HCT116 (cell line): ENCODE measurements at regions not wholly inside any gene's neighbourhood (a gene's known extent, or its start where the extent isn't known, plus 50 kb on each side); places are given as distances from the start of the nearest gene placed in this dataset.
"Not testable (repeated sequence)": the region's sequence is repeated elsewhere in the genome, so short reads cannot be mapped to it uniquely, and the experiment has no call there.

ENCODE experiments used
- ATAC-seq: fragments of 200-7000 bp; cut with Tn5 transposase; 2 replicates; pipeline ENCODE4 v1.9.1; 2020; ENCODE audit warnings: mild to moderate bottlenecking, moderate library complexity
- BruUV-seq: library from RNA; stranded (reverse); fragments of 400-500 nt; replicated peaks from 2 replicates; lab custom pipeline; 2021; lab: Mats Ljungman, UMichigan
- CTCF ChIA-PET: fragments of 300-600 bp; sonication (Branson Sonifier 250); formaldehyde crosslinking; loops from one replicate; lab custom pipeline; 2021; ENCODE audit warnings: antibody characterized with exemption; lab: Charles Lee
- POLR2A ChIA-PET: fragments of 300-600, 350-600 bp; sonication (Branson Sonifier 250); formaldehyde crosslinking; loops from one replicate; lab custom pipeline; 2021; ENCODE audit warnings: antibody characterized with exemption; lab: Charles Lee
- RAD21 ChIA-PET, 2 experiments: fragments of 300-600 bp; sonication (Branson Sonifier 250); formaldehyde crosslinking; loops; one replicate each; lab custom pipeline; 2023; ENCODE audit warnings: low total read pairs in 2 of 2; ENCODE audit not compliant: uncharacterized antibody in 2 of 2, unreplicated experiment in 2 of 2, low non-redundant PET in 1 of 2; lab: Charles Lee
- DNase-seq: peaks from one replicate; pipeline ENCODE4 v3.0.0-alpha.2; 2010; ENCODE audit warnings: low read depth, low spot score
- H2AFZ ChIP-seq: fragments of 200-600 bp; shearing (Covaris generic), sonication (generic); 2 replicates; pipeline ENCODE4 v1.6.1; 2017; ENCODE audit warnings: low read depth, mixed run types, mixed read lengths, antibody characterized with exemption, low read length; ENCODE audit not compliant: poor library complexity, severe bottlenecking
- H3K27ac ChIP-seq: 2 replicates; pipeline ENCODE4 v1.5.1; 2012; ENCODE audit warnings: low read depth, low read length
- H3K27me3 ChIP-seq: fragments of 200-600 bp; sonication (generic); 2 replicates; pipeline ENCODE4 v1.6.1; 2016; ENCODE audit warnings: mixed run types, low read length, mixed read lengths; ENCODE audit not compliant: insufficient read depth
- H3K36me3 ChIP-seq, 2 experiments: fragments of 200-500 bp in 1 of 2; fragments of 200-600 bp in 1 of 2; sonication (Bioruptor generic) in 1 of 2; sonication (generic) in 1 of 2; 2 replicates each; pipeline versions ENCODE4 v1.5.1 to v1.6.1; 2014 to 2016; ENCODE audit warnings: low read length in 2 of 2, inconsistent platforms in 1 of 2, mixed read lengths in 1 of 2, mixed run types in 1 of 2; ENCODE audit not compliant: insufficient read depth in 2 of 2, control insufficient read depth in 1 of 2
- H3K4me1 ChIP-seq, 2 experiments: fragments of 200-600 bp in 1 of 2; sonication (generic) in 1 of 2; 2 replicates each; pipeline versions ENCODE4 v1.5.1 to v1.6.1; 2012 to 2017; ENCODE audit warnings: low read length in 2 of 2, inconsistent platforms in 1 of 2, mild to moderate bottlenecking in 1 of 2, mixed read lengths in 1 of 2, mixed run types in 1 of 2, moderate library complexity in 1 of 2; ENCODE audit not compliant: insufficient read depth in 2 of 2, control insufficient read depth in 1 of 2
- H3K4me2 ChIP-seq: fragments of 200-600 bp; sonication (generic); 2 replicates; pipeline ENCODE4 v1.6.1; 2017; ENCODE audit warnings: mixed run types, low read length, mixed read lengths
- H3K4me3 ChIP-seq, 2 experiments: fragments of 200-600 bp in 1 of 2; sonication (generic) in 1 of 2; replicated peaks in 1 of 2; 2 replicates each; pipeline ENCODE4 v1.5.1; 2011 to 2016; ENCODE audit warnings: low read length in 2 of 2, control low read depth in 1 of 2, low read depth in 1 of 2, mild to moderate bottlenecking in 1 of 2, mixed read lengths in 1 of 2, mixed run types in 1 of 2
- H3K79me2 ChIP-seq: fragments of 200-600 bp; sonication (generic); 2 replicates; pipeline ENCODE4 v1.6.1; 2017; ENCODE audit warnings: mild to moderate bottlenecking, mixed run types, low read length, moderate library complexity, mixed read lengths; ENCODE audit not compliant: insufficient read depth
- H3K9ac ChIP-seq: fragments of 200-600 bp; sonication (generic); 2 replicates; pipeline ENCODE4 v1.6.1; 2016; ENCODE audit warnings: low read length, mixed read lengths
- H3K9me2 ChIP-seq: fragments of 200-600 bp; sonication (generic), shearing (Covaris generic); 2 replicates; pipeline ENCODE4 v1.6.1; 2017; ENCODE audit warnings: mixed run types, mild to moderate bottlenecking, moderate library complexity; ENCODE audit not compliant: insufficient read depth
- H3K9me3 ChIP-seq, 2 experiments: fragments of 200-500 bp in 1 of 2; fragments of 200-600 bp in 1 of 2; sonication (Bioruptor generic) in 1 of 2; sonication (generic) in 1 of 2; 2 replicates each; pipeline ENCODE4 v1.6.1; 2014 to 2017; ENCODE audit warnings: low read length in 2 of 2, mixed read lengths in 2 of 2, inconsistent platforms in 1 of 2, low read depth in 1 of 2, mild to moderate bottlenecking in 1 of 2, mixed run types in 1 of 2, moderate library complexity in 1 of 2; ENCODE audit not compliant: control insufficient read depth in 1 of 2, insufficient read depth in 1 of 2
- H4K20me1 ChIP-seq: fragments of 200-600 bp; sonication (generic), shearing (Covaris generic); 2 replicates; pipeline ENCODE4 v1.6.1; 2017; ENCODE audit warnings: mixed run types, mild to moderate bottlenecking, moderate library complexity; ENCODE audit not compliant: insufficient read depth
- JUND ChIP-seq: IDR thresholded peaks from 2 replicates; pipeline ENCODE4 v1.6.1; 2012
- intact Hi-C: fragments of 100-400 bp; cut with micrococcal nuclease; formaldehyde crosslinking; loops from 2 replicates; pipeline ENCODE4 v1.10.0; 2022
- TF ChIP-seq, protein P1 (sequence below): IDR thresholded peaks from 2 replicates; pipeline ENCODE4 v1.6.1; 2011; ENCODE audit warnings: mild to moderate bottlenecking, low read length, moderate library complexity; ENCODE audit not compliant: insufficient replicate concordance; ENCODE audit errors: extremely low read depth
- TF ChIP-seq, protein P2 (sequence below): IDR thresholded peaks from 2 replicates; pipeline ENCODE4 v1.6.1; 2012

DNA sequence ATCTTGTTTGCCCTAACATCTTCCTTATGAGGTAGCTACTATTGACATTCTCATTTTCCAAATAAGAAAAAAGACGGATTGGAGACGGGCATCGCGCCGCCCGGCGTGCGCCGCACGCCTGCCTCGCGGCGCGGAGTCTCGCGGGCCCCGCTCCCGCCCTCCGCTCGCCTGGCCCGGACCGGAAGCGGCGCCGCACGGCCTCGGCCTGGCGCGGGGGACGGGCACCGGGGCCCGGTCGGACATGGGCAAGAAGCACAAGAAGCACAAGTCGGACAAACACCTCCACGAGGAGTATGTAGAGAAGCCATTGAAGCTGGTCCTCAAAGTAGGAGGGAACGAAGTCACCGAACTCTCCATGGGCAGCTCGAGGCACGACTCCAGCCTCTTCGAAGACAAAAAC is 112.0 kb downstream of the IL12A start:
- H2AFZ ChIP-seq = no peak overlapping the region
- H3K79me2 ChIP-seq = no peaks in the 10 kb centered on the region
- no peak overlapping the region for H3K9ac ChIP-seq
- no peak for TF ChIP-seq JUND
- TF ChIP-seq, protein P1, sequence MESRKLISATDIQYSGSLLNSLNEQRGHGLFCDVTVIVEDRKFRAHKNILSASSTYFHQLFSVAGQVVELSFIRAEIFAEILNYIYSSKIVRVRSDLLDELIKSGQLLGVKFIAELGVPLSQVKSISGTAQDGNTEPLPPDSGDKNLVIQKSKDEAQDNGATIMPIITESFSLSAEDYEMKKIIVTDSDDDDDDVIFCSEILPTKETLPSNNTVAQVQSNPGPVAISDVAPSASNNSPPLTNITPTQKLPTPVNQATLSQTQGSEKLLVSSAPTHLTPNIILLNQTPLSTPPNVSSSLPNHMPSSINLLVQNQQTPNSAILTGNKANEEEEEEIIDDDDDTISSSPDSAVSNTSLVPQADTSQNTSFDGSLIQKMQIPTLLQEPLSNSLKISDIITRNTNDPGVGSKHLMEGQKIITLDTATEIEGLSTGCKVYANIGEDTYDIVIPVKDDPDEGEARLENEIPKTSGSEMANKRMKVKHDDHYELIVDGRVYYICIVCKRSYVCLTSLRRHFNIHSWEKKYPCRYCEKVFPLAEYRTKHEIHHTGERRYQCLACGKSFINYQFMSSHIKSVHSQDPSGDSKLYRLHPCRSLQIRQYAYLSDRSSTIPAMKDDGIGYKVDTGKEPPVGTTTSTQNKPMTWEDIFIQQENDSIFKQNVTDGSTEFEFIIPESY = no peak
- TF ChIP-seq, protein P2, sequence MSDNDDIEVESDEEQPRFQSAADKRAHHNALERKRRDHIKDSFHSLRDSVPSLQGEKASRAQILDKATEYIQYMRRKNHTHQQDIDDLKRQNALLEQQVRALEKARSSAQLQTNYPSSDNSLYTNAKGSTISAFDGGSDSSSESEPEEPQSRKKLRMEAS = no peak
- H3K9me2 ChIP-seq = no peaks in the 10 kb centered on the region
- ChIA-PET RAD21 (no interaction called here), POLR2A (no interaction called here), CTCF (no interaction called here)
- no peaks in the 10 kb centered on the region for H4K20me1 ChIP-seq
- ATAC-seq (no peak), DNase-seq (no peak)
- no peaks in the 10 kb centered on the region for H3K27me3 ChIP-seq
- intact Hi-C loops = no loop called here
- no peaks in the 10 kb centered on the region for H3K4me1 ChIP-seq
- H3K4me2 ChIP-seq = no peak overlapping the region
- no peak overlapping the region for H3K27ac ChIP-seq
- BruUV-seq = no TSS peak
- no peaks in the 10 kb centered on the region for H3K36me3 ChIP-seq
- no peak overlapping the region for H3K4me3 ChIP-seq
- no peaks in the 10 kb centered on the region for H3K9me3 ChIP-seq

- H3K9me2 ChIP-seq, DNase-seq, BruUV-seq, H3K9me3 ChIP-seq, H3K36me3 ChIP-seq, POLR2A ChIA-PET, RAD21 ChIA-PET, H4K20me1 ChIP-seq, H3K27me3 ChIP-seq, H3K4me3 ChIP-seq, intact Hi-C loops, H3K27ac ChIP-seq, ATAC-seq, H3K9ac ChIP-seq, CTCF ChIA-PET, H3K79me2 ChIP-seq, H2AFZ ChIP-seq, H3K4me2 ChIP-seq, H3K4me1 ChIP-seq: not testable (repeated sequence)
Measured at GRCh38 chr3:160102001-160102400, 113.4 kb downstream of the IL12A start.
